ENCODE measurements at regions not wholly inside any gene's neighbourhood (a gene's known extent, or its start where the extent isn't known, plus 50 kb on each side); places are given as distances from the start of the nearest gene placed in this dataset.

- DNase-seq (ENCODE audit: low read depth in 2 of 3, low spot score in 1 of 3) = no peak
Observed at GRCh38 chr16:51629576-51629975, 478.5 kb upstream of the SALL1 start.

GRCh38 chr16:51624080-51624775, 473.2 kb upstream of the SALL1 start:
- DNase-seq (ENCODE audit: low read depth in 2 of 3, low spot score in 1 of 3) = no peak

- DNase-seq (ENCODE audit: low read depth in 2 of 3, low spot score in 1 of 3) = no peak
Observed at GRCh38 chr16:51621610-51622009, 470.5 kb upstream of the SALL1 start.

- DNase-seq (ENCODE audit: low read depth in 2 of 3, low spot score in 1 of 3) = no peak
Observed at GRCh38 chr16:51615141-51615540, 464.1 kb upstream of the SALL1 start.

GRCh38 chr16:51607201-51607651, 456.2 kb upstream of the SALL1 start:
- no peak for DNase-seq (ENCODE audit: low read depth in 2 of 3, low spot score in 1 of 3)

GRCh38 chr16:51596247-51596646, 445.2 kb upstream of the SALL1 start:
- DNase-seq (ENCODE audit: low read depth in 2 of 3, low spot score in 1 of 3) = no peak

GRCh38 chr16:51592535-51593300, 441.6 kb upstream of the SALL1 start:
- DNase-seq (ENCODE audit: low read depth in 2 of 3, low spot score in 1 of 3) = no peak

GRCh38 chr16:51592001-51592501, 441.0 kb upstream of the SALL1 start:
- no peak for DNase-seq (ENCODE audit: low read depth in 2 of 3, low spot score in 1 of 3)

GRCh38 chr16:51591480-51591879, 440.4 kb upstream of the SALL1 start:
- DNase-seq (ENCODE audit: low read depth in 2 of 3, low spot score in 1 of 3) = no peak

- DNase-seq (ENCODE audit: low read depth in 2 of 3, low spot score in 1 of 3) = no peak
Observed at GRCh38 chr16:51579652-51580360, 428.7 kb upstream of the SALL1 start.

GRCh38 chr16:51577621-51578303, 426.7 kb upstream of the SALL1 start:
- DNase-seq (ENCODE audit: low read depth in 2 of 3, low spot score in 1 of 3) = no peak

- DNase-seq (ENCODE audit: low read depth in 2 of 3, low spot score in 1 of 3) = no peak
Observed at GRCh38 chr16:51576498-51577195, 425.6 kb upstream of the SALL1 start.

GRCh38 chr16:51573191-51573590, 422.1 kb upstream of the SALL1 start:
- no peak for DNase-seq (ENCODE audit: low read depth in 2 of 3, low spot score in 1 of 3)

GRCh38 chr16:51569203-51569931, 418.3 kb upstream of the SALL1 start:
- no peak for DNase-seq (ENCODE audit: low read depth in 2 of 3, low spot score in 1 of 3)

GRCh38 chr16:51567911-51568310, 416.8 kb upstream of the SALL1 start:
- DNase-seq (ENCODE audit: low read depth in 2 of 3, low spot score in 1 of 3) = no peak

GRCh38 chr16:51565184-51565583, 414.1 kb upstream of the SALL1 start:
- DNase-seq (ENCODE audit: low read depth in 2 of 3, low spot score in 1 of 3) = no peak

- DNase-seq (ENCODE audit: low read depth in 2 of 3, low spot score in 1 of 3) = no peak
Observed at GRCh38 chr16:51562891-51563290, 411.8 kb upstream of the SALL1 start.

GRCh38 chr16:51559901-51560300, 408.8 kb upstream of the SALL1 start:
- DNase-seq (ENCODE audit: low read depth in 2 of 3, low spot score in 1 of 3) = no peak

- DNase-seq (ENCODE audit: low read depth in 2 of 3, low spot score in 1 of 3) = no peak
Observed at GRCh38 chr16:51557670-51558069, 406.6 kb upstream of the SALL1 start.
